Thymus (tissue), 11 donors: ENCODE measurements at regions not wholly inside any gene's neighbourhood (a gene's known extent, or its start where the extent isn't known, plus 50 kb on each side); places are given as distances from the start of the nearest gene placed in this dataset.

Experiments used
- DNase-seq, 9 donors: peaks; one replicate each; pipeline ENCODE4 v3.0.0-alpha.2; 2013; ENCODE audit warnings: low spot score in 9 of 9, low read depth in 6 of 9, missing footprints in 1 of 9
- H3K27ac ChIP-seq, 2 donors: one replicate each; pipeline ENCODE4 v1.5.1; 2013; ENCODE audit warnings: control low read depth in 1 of 2, low read depth in 1 of 2, low read length in 1 of 2, mild to moderate bottlenecking in 1 of 2, moderate library complexity in 1 of 2
- H3K27me3 ChIP-seq, 2 donors: one replicate each; pipeline ENCODE4 v1.5.1; 2013; ENCODE audit warnings: low read length in 1 of 2; ENCODE audit not compliant: control insufficient read depth in 2 of 2, insufficient read depth in 1 of 2
- H3K36me3 ChIP-seq, 2 donors: one replicate each; pipeline ENCODE4 v1.5.1; 2013; ENCODE audit warnings: low read length in 1 of 2, mild to moderate bottlenecking in 1 of 2, moderate library complexity in 1 of 2; ENCODE audit not compliant: control insufficient read depth in 2 of 2, insufficient read depth in 2 of 2
- H3K4me1 ChIP-seq, 2 donors: one replicate each; pipeline ENCODE4 v1.5.1; 2013; ENCODE audit warnings: low read length in 2 of 2; ENCODE audit not compliant: control insufficient read depth in 2 of 2, insufficient read depth in 2 of 2
- H3K4me3 ChIP-seq, 2 donors: one replicate each; pipeline ENCODE4 v1.5.1; 2013; ENCODE audit warnings: low read length in 2 of 2, control low read depth in 1 of 2, mild to moderate bottlenecking in 1 of 2
- H3K9me3 ChIP-seq, 2 donors: one replicate each; pipeline ENCODE4 v1.5.1; 2013; ENCODE audit warnings: low read length in 1 of 2, mild to moderate bottlenecking in 1 of 2; ENCODE audit not compliant: control insufficient read depth in 2 of 2, insufficient read depth in 1 of 2
- WGBS: extraction: QIAGEN DNeasy Blood & Tissue Kit; methylation state at CpG from one replicate; pipeline ENCODE4 v1.1.7; 2013; 5-methylcytosine and 5-hydroxymethylcytosine counted together
- donor health status: healthy.

GRCh38 chr2:212595036-212595654 lies 56.5 kb upstream of the ERBB4 start:
- 59% methylated on average over 3 of the region's 3 CpGs for WGBS
- H3K4me3 ChIP-seq, result no peak overlapping the region
- H3K36me3 ChIP-seq, result no peaks in the 10 kb centered on the region
- peak in 3 of 9 donors; percentile 1 to 21 (median 6) for DNase-seq
- H3K27me3 ChIP-seq, result no peaks in the 10 kb centered on the region
- H3K27ac ChIP-seq, result no peak overlapping the region
- H3K4me1 ChIP-seq, result no peaks in the 10 kb centered on the region
- H3K9me3 ChIP-seq, result no peaks in the 10 kb centered on the region

- DNase-seq, result no peak
- H3K9me3 ChIP-seq, result no peaks in the 10 kb centered on the region
- no peaks in the 10 kb centered on the region for H3K27me3 ChIP-seq
- 89% methylated on average over 1 of the region's 1 CpG for WGBS
- no peaks in the 10 kb centered on the region for H3K36me3 ChIP-seq
- no peaks in the 10 kb centered on the region for H3K4me1 ChIP-seq
- H3K4me3 ChIP-seq, result no peak overlapping the region
- no peak overlapping the region for H3K27ac ChIP-seq
These were observed 54.1 kb upstream of the ERBB4 start for GRCh38 chr2:212592695-212593094.
